Colonic mucosa (tissue), 4 donors: ENCODE measurements at regions not wholly inside any gene's neighbourhood (a gene's known extent, or its start where the extent isn't known, plus 50 kb on each side); places are given as distances from the start of the nearest gene placed in this dataset.

Experiments
- DNase-seq: peaks from one replicate; pipeline ENCODE4 v3.0.0-alpha.2; 2020
- H3K27ac ChIP-seq: fragments of 200-600 bp; one replicate; pipeline ENCODE4 v1.8.0; 2021
- H3K27me3 ChIP-seq: fragments of 200-600 bp; one replicate; pipeline ENCODE4 v1.8.0; 2021
- H3K36me3 ChIP-seq: fragments of 200-600 bp; one replicate; pipeline ENCODE4 v1.8.0; 2021
- H3K4me1 ChIP-seq: fragments of 200-600 bp; one replicate; pipeline ENCODE4 v1.8.0; 2021; ENCODE audit warnings: mild to moderate bottlenecking
- H3K4me3 ChIP-seq: fragments of 200-600 bp; one replicate; pipeline ENCODE4 v1.8.0; 2021
- H3K9ac ChIP-seq, 2 donors: one replicate each; pipeline ENCODE4 v1.7.0; 2013; ENCODE audit warnings: control low read depth in 2 of 2, low read depth in 2 of 2, low read length in 2 of 2
- H3K9me3 ChIP-seq: fragments of 200-600 bp; one replicate; pipeline ENCODE4 v1.8.0; 2021
- intact Hi-C: fragments of 100-400 bp; cut with DNase I; formaldehyde crosslinking; loops from one replicate; pipeline ENCODE4 v1.14.1; 2022
- TF ChIP-seq, protein P1 (sequence below): fragments of 200-600 bp; IDR thresholded peaks from one replicate; pipeline ENCODE4 v1.8.0; 2022; ENCODE audit warnings: antibody characterized with exemption, mild to moderate bottlenecking
- donor health status: healthy.
- donor health status: DM: no; HTN: no; CAD: no.
- donor health status: DM: no; HTN: no; CAD: no.

DNA sequence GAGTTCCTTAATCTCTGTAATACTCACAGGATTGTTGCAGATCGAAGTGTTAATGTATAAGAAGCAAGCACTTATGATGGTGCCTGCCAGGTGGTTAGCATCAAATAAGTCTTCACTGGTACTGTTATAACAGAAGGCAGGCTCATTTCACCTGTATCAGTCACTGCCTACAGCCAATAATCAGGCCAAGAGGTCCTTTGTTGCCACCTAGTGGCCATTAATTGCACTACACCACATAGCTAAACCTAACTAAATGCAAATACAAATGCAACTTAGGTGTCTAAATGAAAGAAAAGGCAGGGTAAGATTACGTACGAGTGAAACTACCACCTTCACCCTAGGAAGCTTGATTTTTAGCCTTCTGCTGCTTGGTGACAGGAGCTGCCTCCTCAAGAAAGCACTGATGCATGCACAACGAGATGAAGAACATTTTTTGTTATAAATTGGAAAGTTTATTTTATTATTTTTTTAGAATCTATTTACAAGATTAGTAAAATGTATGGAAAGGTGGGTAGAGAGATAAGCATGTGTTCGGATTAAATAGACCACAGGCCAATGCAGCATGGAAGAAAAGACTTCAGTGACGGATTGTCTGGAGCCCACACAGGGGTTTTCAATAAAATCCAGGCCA is 334.8 kb upstream of the CAMK1G start:
- no peak overlapping the region for H3K27ac ChIP-seq
- intact Hi-C loops, result loop anchor here (5.0 kb wide), 1 partner anchor 596 kb away; no protein-coding TSS in a partner anchor
- no peaks in the 10 kb centered on the region for H3K9me3 ChIP-seq
- no peak overlapping the region for H3K9ac ChIP-seq
- TF ChIP-seq, protein P1, sequence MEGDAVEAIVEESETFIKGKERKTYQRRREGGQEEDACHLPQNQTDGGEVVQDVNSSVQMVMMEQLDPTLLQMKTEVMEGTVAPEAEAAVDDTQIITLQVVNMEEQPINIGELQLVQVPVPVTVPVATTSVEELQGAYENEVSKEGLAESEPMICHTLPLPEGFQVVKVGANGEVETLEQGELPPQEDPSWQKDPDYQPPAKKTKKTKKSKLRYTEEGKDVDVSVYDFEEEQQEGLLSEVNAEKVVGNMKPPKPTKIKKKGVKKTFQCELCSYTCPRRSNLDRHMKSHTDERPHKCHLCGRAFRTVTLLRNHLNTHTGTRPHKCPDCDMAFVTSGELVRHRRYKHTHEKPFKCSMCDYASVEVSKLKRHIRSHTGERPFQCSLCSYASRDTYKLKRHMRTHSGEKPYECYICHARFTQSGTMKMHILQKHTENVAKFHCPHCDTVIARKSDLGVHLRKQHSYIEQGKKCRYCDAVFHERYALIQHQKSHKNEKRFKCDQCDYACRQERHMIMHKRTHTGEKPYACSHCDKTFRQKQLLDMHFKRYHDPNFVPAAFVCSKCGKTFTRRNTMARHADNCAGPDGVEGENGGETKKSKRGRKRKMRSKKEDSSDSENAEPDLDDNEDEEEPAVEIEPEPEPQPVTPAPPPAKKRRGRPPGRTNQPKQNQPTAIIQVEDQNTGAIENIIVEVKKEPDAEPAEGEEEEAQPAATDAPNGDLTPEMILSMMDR, result peak; percentile 90
- peak; percentile 55 for DNase-seq
- no peaks in the 10 kb centered on the region for H3K36me3 ChIP-seq
- no peaks in the 10 kb centered on the region for H3K27me3 ChIP-seq
- H3K4me1 ChIP-seq, result no peaks in the 10 kb centered on the region
- no peak overlapping the region for H3K4me3 ChIP-seq

DNA sequence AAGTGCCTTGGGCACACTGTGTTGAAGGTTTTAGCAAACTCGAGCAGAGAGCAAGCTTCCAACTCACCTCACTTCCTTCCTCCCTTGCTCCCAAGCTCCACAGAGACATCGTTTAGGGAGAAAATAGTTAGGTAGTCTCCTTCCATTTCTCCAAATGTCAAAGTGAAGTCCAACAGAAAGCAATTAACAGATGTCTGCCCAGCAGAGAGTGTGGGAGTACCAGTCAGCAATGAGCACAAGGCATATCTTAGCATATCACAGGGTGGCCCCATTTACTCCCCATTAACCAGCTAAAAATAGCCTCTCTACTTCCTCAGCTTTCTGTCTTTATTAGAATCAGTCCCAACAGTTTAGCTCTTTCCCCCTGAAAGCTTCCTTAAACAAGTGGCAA is 334.2 kb upstream of the CAMK1G start:
- TF ChIP-seq, protein P1, result no peak
- Histone ChIP-seq H3K27ac (no peak overlapping the region), H3K4me1 (no peaks in the 10 kb centered on the region), H3K4me3 (no peak overlapping the region), H3K9ac (no peak overlapping the region), H3K36me3 (no peaks in the 10 kb centered on the region), H3K27me3 (no peaks in the 10 kb centered on the region), H3K9me3 (no peaks in the 10 kb centered on the region)
- intact Hi-C loops, result loop anchor here (5.0 kb wide), 1 partner anchor 597 kb away; no protein-coding TSS in a partner anchor
- DNase-seq, result no peak

DNA sequence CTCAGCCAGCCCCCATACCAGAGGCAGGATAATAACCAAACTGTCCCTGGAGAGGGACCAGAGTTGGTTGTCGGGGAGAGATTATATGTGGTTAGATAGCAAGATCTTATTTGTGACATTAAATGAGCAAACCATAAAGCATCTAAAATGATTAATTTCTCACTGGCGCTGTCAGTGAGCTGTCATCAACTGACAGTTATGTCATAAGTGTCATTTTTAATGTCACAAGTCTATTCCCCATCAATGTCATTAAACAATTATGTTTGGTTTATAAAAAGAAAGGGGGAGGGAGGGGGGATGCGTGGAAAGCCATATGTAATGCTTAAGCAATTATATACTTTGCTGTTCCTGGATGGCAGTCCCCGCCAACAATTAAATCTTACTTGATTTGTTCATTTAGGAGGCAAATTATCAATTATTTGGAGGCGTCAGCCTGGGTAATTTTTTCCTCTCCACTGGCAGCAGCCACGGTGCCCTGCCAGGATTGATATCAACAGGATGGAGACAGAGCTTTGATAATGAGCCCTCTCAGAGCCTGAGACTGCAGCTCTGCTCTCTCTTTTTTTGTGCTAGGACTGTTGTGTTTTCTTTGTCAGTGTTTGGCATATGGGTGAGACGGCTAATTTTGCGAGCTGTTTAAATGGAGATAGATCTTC is 333.6 kb upstream of the CAMK1G start:
- Histone ChIP-seq H3K36me3 (no peaks in the 10 kb centered on the region), H3K27me3 (no peaks in the 10 kb centered on the region), H3K4me3 (no peak overlapping the region), H3K9ac (no peak overlapping the region), H3K27ac (no peak overlapping the region), H3K4me1 (no peaks in the 10 kb centered on the region), H3K9me3 (no peaks in the 10 kb centered on the region)
- DNase-seq, result no peak
- TF ChIP-seq, protein P1, result no peak
- intact Hi-C loops, result loop anchor here (5.0 kb wide), 1 partner anchor 598 kb away; no protein-coding TSS in a partner anchor

DNA sequence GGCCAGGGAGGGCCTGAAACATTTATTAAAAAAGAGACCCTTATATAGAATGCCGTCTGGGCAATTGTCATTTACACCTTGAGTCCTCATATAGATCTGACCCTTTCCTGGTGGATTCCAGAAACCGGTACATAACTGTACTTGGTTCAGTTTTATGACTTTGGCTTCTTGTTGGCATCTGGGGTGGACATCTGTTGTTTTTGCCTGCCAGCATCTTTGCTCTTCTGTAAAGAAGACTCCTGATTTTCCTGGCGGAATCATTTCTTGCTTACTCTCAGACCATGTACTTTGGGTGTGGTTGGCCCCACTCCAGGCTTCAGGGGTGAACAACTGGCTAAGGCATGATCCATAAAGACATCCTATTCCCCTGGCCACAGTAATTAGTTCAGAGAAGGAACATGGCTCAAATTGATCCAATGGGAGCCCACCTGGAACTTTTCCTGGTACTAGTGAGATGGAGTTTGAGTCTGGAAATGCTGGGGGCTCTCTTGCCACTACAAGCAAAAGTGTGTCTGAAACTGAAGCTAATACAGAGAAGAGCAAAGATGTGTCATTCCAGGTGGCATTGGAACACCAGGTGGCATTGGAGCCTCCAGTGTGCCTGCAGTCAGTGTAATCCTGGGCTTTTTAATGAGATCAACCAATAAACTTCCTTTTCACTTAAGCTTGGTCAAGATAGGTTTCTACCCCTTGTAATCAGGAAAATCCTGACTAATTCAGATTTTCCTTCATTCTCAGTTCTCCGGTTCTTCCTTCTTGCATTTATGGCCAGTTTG is 332.5 kb upstream of the CAMK1G start:
- Histone ChIP-seq H3K27ac (no peak overlapping the region), H3K4me1 (no peaks in the 10 kb centered on the region), H3K9me3 (no peaks in the 10 kb centered on the region), H3K4me3 (no peak overlapping the region), H3K9ac (no peak overlapping the region), H3K27me3 (no peaks in the 10 kb centered on the region), H3K36me3 (no peaks in the 10 kb centered on the region)
- intact Hi-C loops, result no loop called here
- no peak for DNase-seq
- TF ChIP-seq, protein P1, result no peak

DNA sequence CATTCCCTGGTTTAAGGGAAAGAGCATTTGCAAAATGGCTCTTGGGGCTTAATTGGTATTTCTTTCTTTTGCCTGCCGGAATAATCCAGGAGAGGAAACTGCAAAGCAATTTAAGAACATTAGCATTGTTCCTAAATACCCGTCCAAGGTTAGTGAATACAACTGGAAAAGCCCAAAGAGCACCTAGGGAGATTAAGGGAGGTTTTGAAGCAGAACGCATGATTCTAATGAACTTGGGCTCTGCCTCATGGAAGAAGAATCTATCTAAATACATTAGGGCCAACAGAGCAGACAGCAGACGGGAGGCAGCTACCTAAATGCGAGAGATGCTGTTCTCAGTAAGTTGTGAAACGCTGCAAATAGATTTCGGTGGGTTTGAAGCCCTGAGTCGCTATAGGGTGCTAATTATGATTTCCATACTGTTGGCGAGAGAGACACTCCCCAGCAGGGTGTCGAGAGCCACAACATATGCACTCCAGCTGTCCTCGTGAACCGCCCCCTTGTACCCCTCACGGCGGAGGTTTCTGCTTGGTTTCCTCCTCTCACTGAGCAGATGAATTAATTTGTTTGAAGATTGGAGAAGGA is 326.7 kb upstream of the CAMK1G start:
- intact Hi-C loops, result no loop called here
- Histone ChIP-seq H3K27me3 (no peaks in the 10 kb centered on the region), H3K9me3 (no peaks in the 10 kb centered on the region), H3K4me3 (no peak overlapping the region), H3K27ac (no peak overlapping the region), H3K9ac (no peak overlapping the region), H3K4me1 (no peaks in the 10 kb centered on the region), H3K36me3 (no peaks in the 10 kb centered on the region)
- TF ChIP-seq, protein P1, result no peak
- DNase-seq, result no peak
